HEK293 (cell line): ENCODE measurements at regions not wholly inside any gene's neighbourhood (a gene's known extent, or its start where the extent isn't known, plus 50 kb on each side); places are given as distances from the start of the nearest gene placed in this dataset.

Experiments used
- CTCF ChIA-PET: fragments of 350-600 bp; formaldehyde crosslinking; extraction: SDS; loops from one replicate; lab custom pipeline; 2021; ENCODE audit warnings: antibody characterized with exemption; lab: Yijun Ruan, JAX
- POLR2A ChIA-PET: fragments of 300-600 bp; formaldehyde crosslinking; extraction: SDS; loops from one replicate; lab custom pipeline; 2020; ENCODE audit warnings: antibody characterized with exemption, inconsistent platforms; lab: Yijun Ruan, JAX
- H3K27ac ChIP-seq: fragments of 200-500 bp; sonication (Bioruptor generic); 2 replicates; pipeline ENCODE4 v1.5.1; 2014; ENCODE audit warnings: low read depth, low read length, control low read depth, inconsistent platforms; ENCODE audit errors: extremely low read depth
- H3K36me3 ChIP-seq, 2 experiments: fragments of 200-500 bp in 1 of 2; sonication (Bioruptor generic) in 1 of 2; 1 replicate in 1 of 2; 2 replicates in 1 of 2; pipeline ENCODE4 v1.5.1; 2014 to 2017; ENCODE audit warnings: inconsistent platforms in 2 of 2, low read length in 2 of 2; ENCODE audit not compliant: control insufficient read depth in 2 of 2, insufficient read depth in 1 of 2
- H3K4me1 ChIP-seq: fragments of 200-500 bp; sonication (Bioruptor generic); 2 replicates; pipeline ENCODE4 v1.5.1; 2014; ENCODE audit warnings: mild to moderate bottlenecking, low read length, inconsistent platforms; ENCODE audit not compliant: control insufficient read depth, insufficient read depth
- H3K4me3 ChIP-seq: 2 replicates; pipeline ENCODE4 v1.5.1; 2011; ENCODE audit warnings: low read depth, mild to moderate bottlenecking, control low read depth, low read length, moderate library complexity
- H3K9me3 ChIP-seq: fragments of 200-500 bp; sonication (Bioruptor generic); 2 replicates; pipeline ENCODE4 v1.5.1; 2014; ENCODE audit warnings: low read depth, low read length, inconsistent platforms; ENCODE audit not compliant: control insufficient read depth, insufficient read depth
- GFI1B ChIP-seq: fragments of 450-650 bp; formaldehyde crosslinking; IDR thresholded peaks from 2 replicates; pipeline ENCODE4 v1.5.1; 2016; ENCODE audit warnings: missing biosample characterization, missing genetic modification characterization
- GLI2 ChIP-seq: fragments of 450-650 bp; formaldehyde crosslinking; IDR thresholded peaks from 2 replicates; pipeline ENCODE4; 2017; ENCODE audit warnings: missing biosample characterization, missing genetic modification characterization, low read depth, borderline replicate concordance
- MYNN ChIP-seq: fragments of 450-650 bp; formaldehyde crosslinking; IDR thresholded peaks from 2 replicates; pipeline ENCODE4 v1.5.1; 2016; ENCODE audit warnings: missing biosample characterization, missing genetic modification characterization, borderline replicate concordance
- SCRT1 ChIP-seq: fragments of 450-650 bp; formaldehyde crosslinking; IDR thresholded peaks from 2 replicates; pipeline ENCODE4 v1.5.1; 2016; ENCODE audit warnings: missing biosample characterization, missing genetic modification characterization, borderline replicate concordance
- TRIM28 ChIP-seq: IDR thresholded peaks from 2 replicates; pipeline ENCODE4 v1.6.1; 2011; ENCODE audit warnings: low read length, control low read depth, borderline replicate concordance
- ZEB2 ChIP-seq: fragments of 450-650 bp; formaldehyde crosslinking; IDR thresholded peaks from 2 replicates; pipeline ENCODE4 v1.5.1; 2016; ENCODE audit warnings: missing biosample characterization, missing genetic modification characterization
- ZNF202 ChIP-seq: fragments of 450-650 bp; formaldehyde crosslinking; IDR thresholded peaks from 2 replicates; pipeline ENCODE4 v1.5.1; 2016; ENCODE audit warnings: missing biosample characterization, missing genetic modification characterization, borderline replicate concordance
- ZNF214 ChIP-seq: fragments of 450-650 bp; formaldehyde crosslinking; IDR thresholded peaks from 2 replicates; pipeline ENCODE4 v1.5.1; 2017; ENCODE audit warnings: missing biosample characterization, mild to moderate bottlenecking, missing genetic modification characterization, borderline replicate concordance
- ZNF302 ChIP-seq: fragments of 450-650 bp; formaldehyde crosslinking; IDR thresholded peaks from 2 replicates; pipeline ENCODE4 v1.5.1; 2016; ENCODE audit warnings: missing biosample characterization, missing genetic modification characterization, low read depth
- ZNF341 ChIP-seq: fragments of 450-650 bp; formaldehyde crosslinking; IDR thresholded peaks from 2 replicates; pipeline ENCODE4; 2016; ENCODE audit warnings: low read depth, missing biosample characterization, missing genetic modification characterization
- ZNF37A ChIP-seq: fragments of 450-650 bp; IDR thresholded peaks from 2 replicates; pipeline ENCODE4 v1.5.1; 2018; ENCODE audit warnings: missing biosample characterization, missing genetic modification characterization
- ZNF501 ChIP-seq: fragments of 450-650 bp; formaldehyde crosslinking; IDR thresholded peaks from 2 replicates; pipeline ENCODE4 v1.5.1; 2016; ENCODE audit warnings: missing biosample characterization, missing genetic modification characterization
- TF ChIP-seq, protein P1 (sequence below): fragments of 450-650 bp; formaldehyde crosslinking; conservative IDR thresholded peaks from 2 replicates; pipeline ENCODE4 v1.5.1; 2016; ENCODE audit warnings: low read depth, missing biosample characterization, missing genetic modification characterization
- TF ChIP-seq, protein P2 (sequence below): fragments of 450-650 bp; formaldehyde crosslinking; IDR thresholded peaks from 2 replicates; pipeline ENCODE4 v1.5.1; 2016; ENCODE audit warnings: missing biosample characterization, missing genetic modification characterization, borderline replicate concordance
- TF ChIP-seq, protein P3 (sequence below): fragments of 450-650 bp; IDR thresholded peaks from 2 replicates; pipeline ENCODE4 v1.5.1; 2018; ENCODE audit warnings: missing biosample characterization, missing genetic modification characterization
- TF ChIP-seq, protein P4 (sequence below): fragments of 450-650 bp; formaldehyde crosslinking; IDR thresholded peaks from 2 replicates; pipeline ENCODE4 v1.5.1; 2016; ENCODE audit warnings: missing biosample characterization, missing genetic modification characterization

DNA sequence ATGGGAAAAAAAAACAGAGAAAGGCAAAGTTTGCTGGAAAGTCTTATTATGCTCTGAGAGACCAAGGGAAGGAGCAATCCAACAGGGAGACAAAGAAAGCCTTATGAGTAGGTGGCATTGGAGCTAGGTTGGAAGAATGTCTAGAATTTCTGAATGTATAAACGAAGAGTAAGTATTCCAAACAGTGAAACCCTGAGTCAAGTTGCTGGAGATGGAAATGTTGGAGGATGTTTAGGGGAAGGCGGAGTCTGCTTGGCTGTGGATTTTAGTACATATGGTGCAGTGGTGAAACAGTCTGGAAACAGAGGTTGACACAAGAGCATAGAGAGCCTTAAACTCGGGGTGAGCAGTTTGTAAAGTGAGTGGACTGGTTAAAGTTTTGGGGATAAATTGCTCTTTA, 314.8 kb upstream of the CADM1 start:
- TF ChIP-seq, protein P1, sequence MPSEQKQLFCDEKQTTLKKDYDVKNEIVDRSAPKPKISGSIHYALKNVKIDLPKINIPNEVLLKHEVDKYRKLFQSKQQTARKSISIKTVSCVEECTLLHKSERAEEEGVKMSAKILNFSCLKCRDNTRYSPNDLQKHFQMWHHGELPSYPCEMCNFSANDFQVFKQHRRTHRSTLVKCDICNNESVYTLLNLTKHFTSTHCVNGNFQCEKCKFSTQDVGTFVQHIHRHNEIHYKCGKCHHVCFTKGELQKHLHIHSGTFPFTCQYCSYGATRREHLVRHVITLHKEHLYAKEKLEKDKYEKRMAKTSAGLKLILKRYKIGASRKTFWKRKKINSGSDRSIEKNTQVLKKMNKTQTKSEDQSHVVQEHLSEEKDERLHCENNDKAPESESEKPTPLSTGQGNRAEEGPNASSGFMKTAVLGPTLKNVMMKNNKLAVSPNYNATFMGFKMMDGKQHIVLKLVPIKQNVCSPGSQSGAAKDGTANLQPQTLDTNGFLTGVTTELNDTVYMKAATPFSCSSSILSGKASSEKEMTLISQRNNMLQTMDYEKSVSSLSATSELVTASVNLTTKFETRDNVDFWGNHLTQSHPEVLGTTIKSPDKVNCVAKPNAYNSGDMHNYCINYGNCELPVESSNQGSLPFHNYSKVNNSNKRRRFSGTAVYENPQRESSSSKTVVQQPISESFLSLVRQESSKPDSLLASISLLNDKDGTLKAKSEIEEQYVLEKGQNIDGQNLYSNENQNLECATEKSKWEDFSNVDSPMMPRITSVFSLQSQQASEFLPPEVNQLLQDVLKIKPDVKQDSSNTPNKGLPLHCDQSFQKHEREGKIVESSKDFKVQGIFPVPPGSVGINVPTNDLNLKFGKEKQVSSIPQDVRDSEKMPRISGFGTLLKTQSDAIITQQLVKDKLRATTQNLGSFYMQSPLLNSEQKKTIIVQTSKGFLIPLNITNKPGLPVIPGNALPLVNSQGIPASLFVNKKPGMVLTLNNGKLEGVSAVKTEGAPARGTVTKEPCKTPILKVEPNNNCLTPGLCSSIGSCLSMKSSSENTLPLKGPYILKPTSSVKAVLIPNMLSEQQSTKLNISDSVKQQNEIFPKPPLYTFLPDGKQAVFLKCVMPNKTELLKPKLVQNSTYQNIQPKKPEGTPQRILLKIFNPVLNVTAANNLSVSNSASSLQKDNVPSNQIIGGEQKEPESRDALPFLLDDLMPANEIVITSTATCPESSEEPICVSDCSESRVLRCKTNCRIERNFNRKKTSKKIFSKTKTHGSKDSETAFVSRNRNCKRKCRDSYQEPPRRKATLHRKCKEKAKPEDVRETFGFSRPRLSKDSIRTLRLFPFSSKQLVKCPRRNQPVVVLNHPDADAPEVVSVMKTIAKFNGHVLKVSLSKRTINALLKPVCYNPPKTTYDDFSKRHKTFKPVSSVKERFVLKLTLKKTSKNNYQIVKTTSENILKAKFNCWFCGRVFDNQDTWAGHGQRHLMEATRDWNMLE (tag by site-specific recombination), result no peak
- TF ChIP-seq, protein P2, sequence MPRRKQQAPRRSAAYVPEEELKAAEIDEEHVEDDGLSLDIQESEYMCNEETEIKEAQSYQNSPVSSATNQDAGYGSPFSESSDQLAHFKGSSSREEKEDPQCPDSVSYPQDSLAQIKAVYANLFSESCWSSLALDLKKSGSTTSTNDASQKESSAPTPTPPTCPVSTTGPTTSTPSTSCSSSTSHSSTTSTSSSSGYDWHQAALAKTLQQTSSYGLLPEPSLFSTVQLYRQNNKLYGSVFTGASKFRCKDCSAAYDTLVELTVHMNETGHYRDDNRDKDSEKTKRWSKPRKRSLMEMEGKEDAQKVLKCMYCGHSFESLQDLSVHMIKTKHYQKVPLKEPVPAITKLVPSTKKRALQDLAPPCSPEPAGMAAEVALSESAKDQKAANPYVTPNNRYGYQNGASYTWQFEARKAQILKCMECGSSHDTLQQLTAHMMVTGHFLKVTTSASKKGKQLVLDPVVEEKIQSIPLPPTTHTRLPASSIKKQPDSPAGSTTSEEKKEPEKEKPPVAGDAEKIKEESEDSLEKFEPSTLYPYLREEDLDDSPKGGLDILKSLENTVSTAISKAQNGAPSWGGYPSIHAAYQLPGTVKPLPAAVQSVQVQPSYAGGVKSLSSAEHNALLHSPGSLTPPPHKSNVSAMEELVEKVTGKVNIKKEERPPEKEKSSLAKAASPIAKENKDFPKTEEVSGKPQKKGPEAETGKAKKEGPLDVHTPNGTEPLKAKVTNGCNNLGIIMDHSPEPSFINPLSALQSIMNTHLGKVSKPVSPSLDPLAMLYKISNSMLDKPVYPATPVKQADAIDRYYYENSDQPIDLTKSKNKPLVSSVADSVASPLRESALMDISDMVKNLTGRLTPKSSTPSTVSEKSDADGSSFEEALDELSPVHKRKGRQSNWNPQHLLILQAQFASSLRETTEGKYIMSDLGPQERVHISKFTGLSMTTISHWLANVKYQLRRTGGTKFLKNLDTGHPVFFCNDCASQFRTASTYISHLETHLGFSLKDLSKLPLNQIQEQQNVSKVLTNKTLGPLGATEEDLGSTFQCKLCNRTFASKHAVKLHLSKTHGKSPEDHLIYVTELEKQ (tag by site-specific recombination), result no peak
- TF ChIP-seq GFI1B (tag by site-specific recombination) (no peak), ZNF214 (tag by site-specific recombination) (no peak), SCRT1 (tag by site-specific recombination) (no peak)
- Histone ChIP-seq H3K36me3 (no peaks in the 10 kb centered on the region), H3K27ac (no peak overlapping the region), H3K4me1 (no peaks in the 10 kb centered on the region), H3K9me3 (no peaks in the 10 kb centered on the region), H3K4me3 (no peak overlapping the region)
- CTCF ChIA-PET, result interaction anchor here (0.6 kb wide), 1 partner anchor 22 kb away, joined by 3 read pairs; no protein-coding TSS in a partner anchor
- POLR2A ChIA-PET, result no interaction called here

- no peak for TF ChIP-seq MYNN
- TF ChIP-seq ZNF501 (tag by site-specific recombination), result no peak
- TF ChIP-seq, protein P3, sequence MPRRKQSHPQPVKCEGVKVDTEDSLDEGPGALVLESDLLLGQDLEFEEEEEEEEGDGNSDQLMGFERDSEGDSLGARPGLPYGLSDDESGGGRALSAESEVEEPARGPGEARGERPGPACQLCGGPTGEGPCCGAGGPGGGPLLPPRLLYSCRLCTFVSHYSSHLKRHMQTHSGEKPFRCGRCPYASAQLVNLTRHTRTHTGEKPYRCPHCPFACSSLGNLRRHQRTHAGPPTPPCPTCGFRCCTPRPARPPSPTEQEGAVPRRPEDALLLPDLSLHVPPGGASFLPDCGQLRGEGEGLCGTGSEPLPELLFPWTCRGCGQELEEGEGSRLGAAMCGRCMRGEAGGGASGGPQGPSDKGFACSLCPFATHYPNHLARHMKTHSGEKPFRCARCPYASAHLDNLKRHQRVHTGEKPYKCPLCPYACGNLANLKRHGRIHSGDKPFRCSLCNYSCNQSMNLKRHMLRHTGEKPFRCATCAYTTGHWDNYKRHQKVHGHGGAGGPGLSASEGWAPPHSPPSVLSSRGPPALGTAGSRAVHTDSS (tag by site-specific recombination), result no peak
- no peak for TF ChIP-seq ZEB2 (tag by site-specific recombination)
- no peak for TF ChIP-seq TRIM28
- TF ChIP-seq GLI2, result no peak
- TF ChIP-seq, protein P4, sequence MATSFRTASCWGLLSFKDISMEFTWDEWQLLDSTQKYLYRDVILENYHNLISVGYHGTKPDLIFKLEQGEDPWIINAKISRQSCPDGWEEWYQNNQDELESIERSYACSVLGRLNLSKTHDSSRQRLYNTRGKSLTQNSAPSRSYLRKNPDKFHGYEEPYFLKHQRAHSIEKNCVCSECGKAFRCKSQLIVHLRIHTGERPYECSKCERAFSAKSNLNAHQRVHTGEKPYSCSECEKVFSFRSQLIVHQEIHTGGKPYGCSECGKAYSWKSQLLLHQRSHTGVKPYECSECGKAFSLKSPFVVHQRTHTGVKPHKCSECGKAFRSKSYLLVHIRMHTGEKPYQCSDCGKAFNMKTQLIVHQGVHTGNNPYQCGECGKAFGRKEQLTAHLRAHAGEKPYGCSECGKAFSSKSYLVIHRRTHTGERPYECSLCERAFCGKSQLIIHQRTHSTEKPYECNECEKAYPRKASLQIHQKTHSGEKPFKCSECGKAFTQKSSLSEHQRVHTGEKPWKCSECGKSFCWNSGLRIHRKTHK (tag by site-specific recombination), result no peak
- TF ChIP-seq ZNF37A (tag by site-specific recombination), result no peak
- no peak for TF ChIP-seq ZNF302
- no peak for TF ChIP-seq ZNF202 (tag by site-specific recombination)
- TF ChIP-seq ZNF341 (tag by site-specific recombination), result no peak
- CTCF ChIA-PET, result no interaction called here
- Histone ChIP-seq H3K4me3 (no peak overlapping the region), H3K27ac (no peak overlapping the region), H3K36me3 (no peaks in the 10 kb centered on the region), H3K4me1 (no peaks in the 10 kb centered on the region), H3K9me3 (no peaks in the 10 kb centered on the region)
- POLR2A ChIA-PET, result no interaction called here
These were observed 313.7 kb upstream of the CADM1 start for GRCh38 chr11:115817844-115818468.
